Activated CD4-positive, alpha-beta T cell treated with anti-CD3 and anti-CD28 coated beads, Interleukin-2, Interleukin-6, amounts not matched to agents 100 ng/mL and 50 ng/mL, durations not matched to agents 16 hours and 8 hours (primary cell): ENCODE measurements at regions not wholly inside any gene's neighbourhood (a gene's known extent, or its start where the extent isn't known, plus 50 kb on each side); places are given as distances from the start of the nearest gene placed in this dataset.
"Not testable (repeated sequence)": the region's sequence is repeated elsewhere in the genome, so short reads cannot be mapped to it uniquely, and the experiment has no call there.

Source experiments
- DNase-seq: peaks from one replicate; pipeline ENCODE4 v3.0.0-alpha.2; 2020

- DNase-seq, result not testable (repeated sequence)
Observed at GRCh38 chr7:114077158-114077524, 158.3 kb upstream of the PPP1R3A start.

GRCh38 chr7:114076392-114077157 lies 157.8 kb upstream of the PPP1R3A start:
- not testable (repeated sequence) for DNase-seq

GRCh38 chr7:114073701-114074100 lies 154.9 kb upstream of the PPP1R3A start:
- no peak for DNase-seq

GRCh38 chr7:114070246-114070645 lies 151.4 kb upstream of the PPP1R3A start:
- DNase-seq, result no peak

- DNase-seq, result no peak
Observed at GRCh38 chr7:114062810-114063209, 144.0 kb upstream of the PPP1R3A start.

GRCh38 chr7:114051871-114052331 lies 133.1 kb upstream of the PPP1R3A start:
- no peak for DNase-seq

GRCh38 chr7:114050571-114050970 lies 131.8 kb upstream of the PPP1R3A start:
- DNase-seq, result no peak

- no peak for DNase-seq
Observed at GRCh38 chr7:114048386-114049235, 129.8 kb upstream of the PPP1R3A start.

- DNase-seq, result peak; percentile 6
Observed at GRCh38 chr7:114047889-114048288, 129.1 kb upstream of the PPP1R3A start.

- no peak for DNase-seq
Observed at GRCh38 chr7:114033475-114033874, 114.7 kb upstream of the PPP1R3A start.

- peak; percentile 72 for DNase-seq
Observed at GRCh38 chr7:114026486-114027089, 107.8 kb upstream of the PPP1R3A start.

GRCh38 chr7:114021135-114021534 lies 102.3 kb upstream of the PPP1R3A start:
- no peak for DNase-seq

GRCh38 chr7:114008696-114009095 lies 89.9 kb upstream of the PPP1R3A start:
- no peak for DNase-seq

- DNase-seq, result no peak
Observed at GRCh38 chr7:114007386-114007785, 88.6 kb upstream of the PPP1R3A start.

- no peak for DNase-seq
Observed at GRCh38 chr7:113998934-113999333, 80.1 kb upstream of the PPP1R3A start.

GRCh38 chr7:113996405-113996804 lies 77.6 kb upstream of the PPP1R3A start:
- DNase-seq, result no peak

GRCh38 chr7:113986216-113986615 lies 67.4 kb upstream of the PPP1R3A start:
- no peak for DNase-seq

- no peak for DNase-seq
Observed at GRCh38 chr7:113976508-113976907, 57.7 kb upstream of the PPP1R3A start.

GRCh38 chr7:113968713-113969112 lies 49.9 kb upstream of the PPP1R3A start:
- DNase-seq, result no peak
